ENCODE measurements at regions not wholly inside any gene's neighbourhood (a gene's known extent, or its start where the extent isn't known, plus 50 kb on each side); places are given as distances from the start of the nearest gene placed in this dataset.

DNA sequence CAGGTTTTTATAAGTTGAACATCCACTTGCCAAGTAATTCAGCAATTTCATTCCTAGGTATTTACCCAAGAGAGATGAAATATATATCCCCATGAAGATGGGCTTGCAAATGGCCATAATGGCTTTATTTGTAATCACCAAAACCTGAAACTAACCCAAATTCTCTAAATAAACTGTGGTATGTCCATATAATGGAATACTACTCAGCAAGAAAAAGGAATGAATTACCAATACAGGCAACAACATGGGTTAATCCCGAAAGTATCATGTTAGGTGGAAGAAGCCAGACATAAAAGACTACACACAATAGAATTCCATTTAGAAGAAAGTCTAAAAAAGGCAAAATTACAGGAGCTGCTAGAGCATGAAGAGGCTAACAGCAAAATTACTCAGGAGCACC lies 101.4 kb upstream of the PPP2R2D start:
- TF ChIP-seq, protein P1, sequence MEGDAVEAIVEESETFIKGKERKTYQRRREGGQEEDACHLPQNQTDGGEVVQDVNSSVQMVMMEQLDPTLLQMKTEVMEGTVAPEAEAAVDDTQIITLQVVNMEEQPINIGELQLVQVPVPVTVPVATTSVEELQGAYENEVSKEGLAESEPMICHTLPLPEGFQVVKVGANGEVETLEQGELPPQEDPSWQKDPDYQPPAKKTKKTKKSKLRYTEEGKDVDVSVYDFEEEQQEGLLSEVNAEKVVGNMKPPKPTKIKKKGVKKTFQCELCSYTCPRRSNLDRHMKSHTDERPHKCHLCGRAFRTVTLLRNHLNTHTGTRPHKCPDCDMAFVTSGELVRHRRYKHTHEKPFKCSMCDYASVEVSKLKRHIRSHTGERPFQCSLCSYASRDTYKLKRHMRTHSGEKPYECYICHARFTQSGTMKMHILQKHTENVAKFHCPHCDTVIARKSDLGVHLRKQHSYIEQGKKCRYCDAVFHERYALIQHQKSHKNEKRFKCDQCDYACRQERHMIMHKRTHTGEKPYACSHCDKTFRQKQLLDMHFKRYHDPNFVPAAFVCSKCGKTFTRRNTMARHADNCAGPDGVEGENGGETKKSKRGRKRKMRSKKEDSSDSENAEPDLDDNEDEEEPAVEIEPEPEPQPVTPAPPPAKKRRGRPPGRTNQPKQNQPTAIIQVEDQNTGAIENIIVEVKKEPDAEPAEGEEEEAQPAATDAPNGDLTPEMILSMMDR (IDR thresholded peaks at IDR 0.05) = no peak
- TF ChIP-seq POLR2A (IDR thresholded peaks at IDR 0.05) = no peak
